ENCODE measurements at regions not wholly inside any gene's neighbourhood (a gene's known extent, or its start where the extent isn't known, plus 50 kb on each side); places are given as distances from the start of the nearest gene placed in this dataset.

DNA sequence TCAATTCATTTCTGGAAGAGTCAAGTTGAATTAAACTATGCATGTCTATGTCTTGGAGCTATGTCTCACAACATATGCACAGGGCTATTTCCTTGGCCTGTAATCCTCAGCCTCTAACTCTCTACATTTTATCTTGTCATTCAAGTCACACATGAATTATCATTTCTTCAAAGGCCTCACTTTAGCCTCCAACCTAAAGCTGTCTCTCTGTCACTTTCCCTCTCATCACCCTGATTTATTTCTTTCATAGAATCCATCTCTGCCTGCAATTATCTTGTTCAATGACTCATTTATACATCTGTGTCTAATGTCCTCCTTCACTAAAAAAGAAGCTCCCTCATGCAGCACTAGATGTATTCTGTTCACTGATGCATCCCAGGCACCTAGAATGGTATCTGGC, 614.2 kb upstream of the REG3G start:
- no peaks in the 10 kb centered on the region for H3K27me3 ChIP-seq (replicated peaks; ENCODE audit: control insufficient read depth, insufficient read depth, low read length)
- peaks cover 3% of the 10 kb centered on the region for H3K9me3 ChIP-seq (ENCODE audit: control insufficient read depth, low read length)
- H3K36me3 ChIP-seq (ENCODE audit: control insufficient read depth, insufficient read depth, low read length, severe bottlenecking) = no peaks in the 10 kb centered on the region
- H3K4me1 ChIP-seq (ENCODE audit: control insufficient read depth, insufficient read depth, low read length) = no peaks in the 10 kb centered on the region
- no peak overlapping the region for H3K9ac ChIP-seq (ENCODE audit: low read length)
- H3K4me3 ChIP-seq (ENCODE audit: low read length) = no peak overlapping the region
- no peak for DNase-seq (ENCODE audit: low read depth)

DNA sequence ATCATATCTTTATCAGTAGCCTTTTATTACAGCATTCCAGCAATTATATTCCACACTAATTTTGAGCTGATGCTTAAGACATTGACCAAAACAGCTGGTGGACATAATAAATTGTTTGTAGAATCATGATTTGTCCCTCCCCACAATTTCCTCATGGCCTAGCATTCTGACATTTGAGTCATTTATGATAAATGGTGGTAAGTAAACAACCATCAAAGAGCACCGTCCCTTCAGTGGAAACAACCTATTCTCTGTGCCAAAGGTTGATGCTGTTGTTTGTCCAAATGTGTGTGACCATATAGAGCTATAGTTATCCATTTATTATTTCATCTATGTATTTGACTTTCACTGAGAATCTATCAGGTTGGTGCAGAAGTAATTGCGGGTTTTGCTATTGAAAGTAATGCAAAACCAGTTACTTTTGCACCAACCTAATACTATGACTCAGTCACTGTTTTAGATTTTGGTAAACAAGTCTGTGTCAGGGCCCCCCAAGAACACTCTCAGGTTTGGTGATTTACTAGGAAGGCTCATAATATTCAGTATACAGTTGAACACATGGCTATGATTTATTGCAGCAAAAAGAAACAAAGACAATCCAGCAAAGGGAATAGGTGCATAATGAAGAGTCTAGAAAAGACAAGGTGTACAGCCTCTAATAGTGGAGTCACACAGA, 608.7 kb upstream of the REG3G start:
- no peak for DNase-seq (ENCODE audit: low read depth)
- Histone ChIP-seq H3K27me3 (replicated peaks; ENCODE audit: control insufficient read depth, insufficient read depth, low read length) (no peaks in the 10 kb centered on the region), H3K4me1 (ENCODE audit: control insufficient read depth, insufficient read depth, low read length) (no peaks in the 10 kb centered on the region), H3K4me3 (ENCODE audit: low read length) (no peak overlapping the region), H3K36me3 (ENCODE audit: control insufficient read depth, insufficient read depth, low read length, severe bottlenecking) (no peaks in the 10 kb centered on the region), H3K9ac (ENCODE audit: low read length) (no peak overlapping the region), H3K9me3 (ENCODE audit: control insufficient read depth, low read length) (peaks cover 3% of the 10 kb centered on the region)

- Histone ChIP-seq H3K4me3 (ENCODE audit: low read length) (no peak overlapping the region), H3K9me3 (ENCODE audit: control insufficient read depth, low read length) (peaks cover 3% of the 10 kb centered on the region), H3K27me3 (replicated peaks; ENCODE audit: control insufficient read depth, insufficient read depth, low read length) (no peaks in the 10 kb centered on the region), H3K4me1 (ENCODE audit: control insufficient read depth, insufficient read depth, low read length) (no peaks in the 10 kb centered on the region), H3K9ac (ENCODE audit: low read length) (no peak overlapping the region), H3K36me3 (ENCODE audit: control insufficient read depth, insufficient read depth, low read length, severe bottlenecking) (no peaks in the 10 kb centered on the region)
- DNase-seq (ENCODE audit: low read depth) = no peak
These were observed 608.1 kb upstream of the REG3G start for GRCh38 chr2:78417355-78417754.

DNA sequence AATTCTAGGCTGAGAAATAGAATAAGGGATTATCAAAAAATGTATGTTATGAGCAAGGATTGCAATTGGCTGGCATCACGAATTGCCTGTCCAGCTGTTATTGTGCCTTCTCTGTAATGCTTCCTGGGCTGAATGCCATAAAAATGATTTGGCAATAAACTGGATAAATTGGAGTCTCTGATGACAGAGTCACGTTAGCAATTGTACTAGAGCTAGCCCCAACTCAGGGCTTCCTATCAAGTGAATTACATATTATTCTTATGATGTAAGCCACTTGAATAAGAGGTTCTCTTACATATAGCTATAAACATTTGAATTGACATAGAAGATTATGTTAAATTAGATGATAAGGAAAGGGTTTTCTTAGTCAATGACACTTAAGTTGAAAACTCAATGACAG, 607.5 kb upstream of the REG3G start:
- DNase-seq (ENCODE audit: low read depth) = no peak
- H3K4me1 ChIP-seq (ENCODE audit: control insufficient read depth, insufficient read depth, low read length) = no peaks in the 10 kb centered on the region
- H3K27me3 ChIP-seq (replicated peaks; ENCODE audit: control insufficient read depth, insufficient read depth, low read length) = no peaks in the 10 kb centered on the region
- H3K4me3 ChIP-seq (ENCODE audit: low read length) = no peak overlapping the region
- H3K9me3 ChIP-seq (ENCODE audit: control insufficient read depth, low read length) = peaks cover 3% of the 10 kb centered on the region
- no peaks in the 10 kb centered on the region for H3K36me3 ChIP-seq (ENCODE audit: control insufficient read depth, insufficient read depth, low read length, severe bottlenecking)
- H3K9ac ChIP-seq (ENCODE audit: low read length) = no peak overlapping the region

DNA sequence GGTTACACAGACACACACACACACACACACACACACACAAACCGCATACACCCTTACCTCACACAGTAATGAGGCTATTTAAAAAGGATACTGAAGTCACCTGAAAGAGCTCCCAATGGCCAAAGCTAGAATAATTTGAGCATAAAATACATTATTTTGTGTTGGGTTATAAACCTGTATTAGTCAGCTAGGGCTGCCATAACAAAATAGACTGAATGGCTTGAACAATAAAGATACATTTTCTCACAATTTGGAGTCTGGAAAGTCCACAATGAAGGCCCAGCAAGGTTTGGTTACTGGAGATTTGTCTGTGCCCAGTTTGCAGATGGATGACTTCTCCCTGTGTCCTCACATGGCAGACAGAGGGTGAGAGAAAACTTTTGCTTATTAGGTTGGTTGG, 605.4 kb upstream of the REG3G start:
- no peak for DNase-seq (ENCODE audit: low read depth)
- Histone ChIP-seq H3K4me1 (ENCODE audit: control insufficient read depth, insufficient read depth, low read length) (no peaks in the 10 kb centered on the region), H3K9ac (ENCODE audit: low read length) (no peak overlapping the region), H3K36me3 (ENCODE audit: control insufficient read depth, insufficient read depth, low read length, severe bottlenecking) (no peaks in the 10 kb centered on the region), H3K27me3 (replicated peaks; ENCODE audit: control insufficient read depth, insufficient read depth, low read length) (no peaks in the 10 kb centered on the region), H3K9me3 (ENCODE audit: control insufficient read depth, low read length) (no peaks in the 10 kb centered on the region), H3K4me3 (ENCODE audit: low read length) (no peak overlapping the region)

DNA sequence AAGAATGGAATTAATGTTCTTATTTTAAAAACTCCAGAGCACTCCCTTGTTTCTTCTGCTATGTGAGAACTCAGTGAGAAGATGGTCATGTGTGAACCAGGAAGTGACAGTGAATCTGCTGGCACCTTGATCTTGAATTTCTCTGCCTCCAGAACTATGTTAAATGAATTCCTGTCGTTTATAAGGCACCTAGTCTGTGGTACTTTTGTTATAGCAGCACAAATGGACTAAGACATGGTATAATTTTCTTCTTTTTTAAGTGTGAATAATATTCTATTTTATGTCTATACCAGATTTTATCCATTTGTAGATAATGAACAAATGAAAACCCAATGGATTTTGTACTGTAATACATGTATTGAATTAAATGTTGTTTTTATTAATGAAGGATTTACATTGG, 601.9 kb upstream of the REG3G start:
- no peaks in the 10 kb centered on the region for H3K4me1 ChIP-seq (ENCODE audit: control insufficient read depth, insufficient read depth, low read length)
- no peak overlapping the region for H3K4me3 ChIP-seq (ENCODE audit: low read length)
- H3K27me3 ChIP-seq (replicated peaks; ENCODE audit: control insufficient read depth, insufficient read depth, low read length) = no peaks in the 10 kb centered on the region
- no peak overlapping the region for H3K9ac ChIP-seq (ENCODE audit: low read length)
- no peak for DNase-seq (ENCODE audit: low read depth)
- no peaks in the 10 kb centered on the region for H3K9me3 ChIP-seq (ENCODE audit: control insufficient read depth, low read length)
- no peaks in the 10 kb centered on the region for H3K36me3 ChIP-seq (ENCODE audit: control insufficient read depth, insufficient read depth, low read length, severe bottlenecking)

DNA sequence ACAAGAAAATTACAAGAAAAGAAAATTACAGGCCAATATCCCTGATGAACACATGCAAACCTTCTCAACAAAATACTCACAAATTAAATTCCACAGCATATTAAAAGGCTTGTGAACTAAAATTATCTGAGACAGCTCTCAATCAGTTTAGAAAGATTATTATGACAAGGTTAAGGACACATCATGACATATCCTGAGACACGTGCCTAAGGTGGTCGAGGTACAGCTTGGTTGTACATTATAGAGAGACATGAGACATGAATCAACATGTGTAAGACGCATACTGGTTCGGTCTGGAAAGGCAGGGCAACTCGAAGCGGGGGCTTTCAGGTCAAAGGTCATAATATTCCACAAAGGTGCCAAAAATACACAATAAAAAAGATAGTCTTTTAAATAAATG, 598.3 kb upstream of the REG3G start:
- H3K36me3 ChIP-seq (ENCODE audit: control insufficient read depth, insufficient read depth, low read length, severe bottlenecking) = no peaks in the 10 kb centered on the region
- H3K9ac ChIP-seq (ENCODE audit: low read length) = no peak overlapping the region
- no peaks in the 10 kb centered on the region for H3K4me1 ChIP-seq (ENCODE audit: control insufficient read depth, insufficient read depth, low read length)
- H3K27me3 ChIP-seq (replicated peaks; ENCODE audit: control insufficient read depth, insufficient read depth, low read length) = no peaks in the 10 kb centered on the region
- DNase-seq (ENCODE audit: low read depth) = no peak
- H3K9me3 ChIP-seq (ENCODE audit: control insufficient read depth, low read length) = no peaks in the 10 kb centered on the region
- no peak overlapping the region for H3K4me3 ChIP-seq (ENCODE audit: low read length)

DNA sequence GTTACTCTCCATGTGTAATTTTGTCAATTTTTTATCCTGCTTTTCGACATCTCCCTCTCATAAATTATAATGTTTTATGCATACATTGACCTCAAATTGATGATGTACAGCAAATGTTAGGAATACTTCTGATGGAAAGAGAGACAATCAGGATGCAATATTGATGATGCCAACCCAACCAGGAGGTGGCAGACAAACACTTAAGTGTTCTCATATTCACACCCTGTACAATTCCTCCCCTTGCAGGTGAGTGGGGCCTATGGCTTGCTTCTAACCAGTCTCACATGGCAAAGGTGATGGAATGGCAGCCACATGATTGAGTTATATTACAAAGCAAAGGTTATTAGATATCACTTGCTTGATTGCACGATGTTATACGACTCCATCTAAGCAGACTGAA, 594.3 kb upstream of the REG3G start:
- no peak overlapping the region for H3K9ac ChIP-seq (ENCODE audit: low read length)
- H3K4me3 ChIP-seq (ENCODE audit: low read length) = no peak overlapping the region
- no peaks in the 10 kb centered on the region for H3K27me3 ChIP-seq (replicated peaks; ENCODE audit: control insufficient read depth, insufficient read depth, low read length)
- no peak for DNase-seq (ENCODE audit: low read depth)
- no peaks in the 10 kb centered on the region for H3K9me3 ChIP-seq (ENCODE audit: control insufficient read depth, low read length)
- no peaks in the 10 kb centered on the region for H3K4me1 ChIP-seq (ENCODE audit: control insufficient read depth, insufficient read depth, low read length)
- no peaks in the 10 kb centered on the region for H3K36me3 ChIP-seq (ENCODE audit: control insufficient read depth, insufficient read depth, low read length, severe bottlenecking)

- no peak overlapping the region for H3K4me3 ChIP-seq (ENCODE audit: low read length)
- H3K9ac ChIP-seq (ENCODE audit: low read length) = no peak overlapping the region
- H3K9me3 ChIP-seq (ENCODE audit: control insufficient read depth, low read length) = no peaks in the 10 kb centered on the region
- no peak for DNase-seq (ENCODE audit: low read depth)
- no peaks in the 10 kb centered on the region for H3K27me3 ChIP-seq (replicated peaks; ENCODE audit: control insufficient read depth, insufficient read depth, low read length)
- H3K36me3 ChIP-seq (ENCODE audit: control insufficient read depth, insufficient read depth, low read length, severe bottlenecking) = no peaks in the 10 kb centered on the region
- H3K4me1 ChIP-seq (ENCODE audit: control insufficient read depth, insufficient read depth, low read length) = no peaks in the 10 kb centered on the region
These were observed 586.4 kb upstream of the REG3G start for GRCh38 chr2:78439122-78439521.

DNA sequence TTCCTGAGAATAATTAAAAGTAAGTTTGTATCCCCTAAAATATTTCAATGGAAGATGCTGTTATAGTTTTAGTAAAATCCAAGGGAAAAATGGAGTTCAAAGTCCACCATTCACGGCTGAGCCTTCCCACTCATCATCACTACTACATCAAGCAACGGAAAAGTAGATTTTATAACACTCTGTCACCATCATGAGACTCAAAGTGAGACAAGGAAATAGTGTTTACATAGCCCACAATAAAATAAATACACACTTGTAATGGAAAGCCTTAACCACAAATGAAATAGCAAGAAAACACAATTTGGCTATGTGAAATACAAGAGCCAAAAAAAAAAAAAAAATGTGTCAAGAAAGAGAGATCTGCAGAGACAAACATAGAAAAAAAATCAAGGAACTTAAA, 569.9 kb upstream of the REG3G start:
- no peaks in the 10 kb centered on the region for H3K36me3 ChIP-seq (ENCODE audit: control insufficient read depth, insufficient read depth, low read length, severe bottlenecking)
- no peaks in the 10 kb centered on the region for H3K4me1 ChIP-seq (ENCODE audit: control insufficient read depth, insufficient read depth, low read length)
- no peak for DNase-seq (ENCODE audit: low read depth)
- no peaks in the 10 kb centered on the region for H3K9me3 ChIP-seq (ENCODE audit: control insufficient read depth, low read length)
- no peaks in the 10 kb centered on the region for H3K27me3 ChIP-seq (replicated peaks; ENCODE audit: control insufficient read depth, insufficient read depth, low read length)
- no peak overlapping the region for H3K4me3 ChIP-seq (ENCODE audit: low read length)
- no peak overlapping the region for H3K9ac ChIP-seq (ENCODE audit: low read length)

GRCh38 chr2:78457269-78457668, 568.2 kb upstream of the REG3G start:
- Histone ChIP-seq H3K9me3 (ENCODE audit: control insufficient read depth, low read length) (no peaks in the 10 kb centered on the region), H3K36me3 (ENCODE audit: control insufficient read depth, insufficient read depth, low read length, severe bottlenecking) (no peaks in the 10 kb centered on the region), H3K9ac (ENCODE audit: low read length) (no peak overlapping the region), H3K4me1 (ENCODE audit: control insufficient read depth, insufficient read depth, low read length) (no peaks in the 10 kb centered on the region), H3K27me3 (replicated peaks; ENCODE audit: control insufficient read depth, insufficient read depth, low read length) (no peaks in the 10 kb centered on the region), H3K4me3 (ENCODE audit: low read length) (no peak overlapping the region)
- DNase-seq (ENCODE audit: low read depth) = no peak

GRCh38 chr2:78465707-78466106, 559.8 kb upstream of the REG3G start:
- no peak overlapping the region for H3K4me3 ChIP-seq (ENCODE audit: low read length)
- no peak for DNase-seq (ENCODE audit: low read depth)
- H3K27me3 ChIP-seq (replicated peaks; ENCODE audit: control insufficient read depth, insufficient read depth, low read length) = no peaks in the 10 kb centered on the region
- H3K36me3 ChIP-seq (ENCODE audit: control insufficient read depth, insufficient read depth, low read length, severe bottlenecking) = no peaks in the 10 kb centered on the region
- H3K4me1 ChIP-seq (ENCODE audit: control insufficient read depth, insufficient read depth, low read length) = no peaks in the 10 kb centered on the region
- H3K9me3 ChIP-seq (ENCODE audit: control insufficient read depth, low read length) = no peaks in the 10 kb centered on the region
- H3K9ac ChIP-seq (ENCODE audit: low read length) = no peak overlapping the region
